Gastrocnemius medialis (tissue), 4 donors: ENCODE measurements at regions not wholly inside any gene's neighbourhood (a gene's known extent, or its start where the extent isn't known, plus 50 kb on each side); places are given as distances from the start of the nearest gene placed in this dataset.

Experiments
- ATAC-seq, 2 donors: fragments of 150-250 bp; one replicate each; pipeline ENCODE4 v1.9.1; 2016
- DNase-seq, 2 donors: peaks; one replicate each; pipeline ENCODE4 v3.0.0-alpha.2; 2019
- H3K27ac ChIP-seq, 4 donors: fragments of 200-600 bp; sonication (generic); 1 replicate in 1 of 4; 2 replicates in 3 of 4; pipeline ENCODE4 v1.5.1; 2016 to 2018; ENCODE audit warnings: mild to moderate bottlenecking in 2 of 4, moderate library complexity in 1 of 4
- H3K27me3 ChIP-seq, 3 donors: fragments of 200-600 bp; sonication (generic) in 2 of 3; 1 replicate in 1 of 3; 2 replicates in 2 of 3; pipeline versions ENCODE4 v1.5.1 to v1.6.0; 2016 to 2019; ENCODE audit warnings: mild to moderate bottlenecking in 1 of 3, moderate library complexity in 1 of 3
- H3K36me3 ChIP-seq, 2 donors: fragments of 200-600 bp; sonication (generic) in 1 of 2; one replicate each; pipeline ENCODE4 v1.5.1; 2017 to 2018
- H3K4me1 ChIP-seq, 2 donors: fragments of 200-600 bp; sonication (generic) in 1 of 2; one replicate each; pipeline ENCODE4 v1.5.1; 2016 to 2017; ENCODE audit warnings: mild to moderate bottlenecking in 2 of 2
- H3K4me3 ChIP-seq, 4 donors: fragments of 200-600 bp; sonication (generic) in 3 of 4; 1 replicate in 1 of 4; 2 replicates in 3 of 4; pipeline ENCODE4 v1.5.1; 2016 to 2019; ENCODE audit warnings: mild to moderate bottlenecking in 2 of 4
- H3K9me3 ChIP-seq, 3 donors: fragments of 200-600 bp; sonication (generic) in 2 of 3; 1 replicate in 1 of 3; 2 replicates in 2 of 3; pipeline ENCODE4 v1.5.1; 2016 to 2019
- CTCF ChIP-seq, 5 experiments: fragments of 450-650 bp in 3 of 5; fragments of 200-600 bp in 2 of 5; sonication (generic) in 2 of 5; IDR thresholded peaks in 4 of 5; conservative IDR thresholded peaks in 1 of 5; 1 replicate in 4 of 5; 2 replicates in 1 of 5; pipeline ENCODE4 v1.5.1; 2016 to 2019; ENCODE audit warnings: antibody characterized with exemption in 5 of 5, mild to moderate bottlenecking in 3 of 5, moderate library complexity in 3 of 5
- POLR2A ChIP-seq, 2 donors: fragments of 450-650 bp; IDR thresholded peaks; one replicate each; pipeline ENCODE4 v1.6.1; 2017; ENCODE audit warnings: antibody characterized with exemption in 2 of 2, mild to moderate bottlenecking in 2 of 2, moderate library complexity in 2 of 2
- in situ Hi-C, 4 donors: fragments of 200-750 bp; cut with MboI; loops; one replicate each; pipeline versions ENCODE4 v1.15.0 to v1.8.0; 2017; ENCODE audit warnings: low sequenced_read_pairs in 4 of 4
- intact Hi-C: fragments of 100-400 bp; cut with DNase I; formaldehyde crosslinking; loops from one replicate; pipeline ENCODE4 v1.15.1; 2023; ENCODE audit warnings: low total_unique reads

DNA sequence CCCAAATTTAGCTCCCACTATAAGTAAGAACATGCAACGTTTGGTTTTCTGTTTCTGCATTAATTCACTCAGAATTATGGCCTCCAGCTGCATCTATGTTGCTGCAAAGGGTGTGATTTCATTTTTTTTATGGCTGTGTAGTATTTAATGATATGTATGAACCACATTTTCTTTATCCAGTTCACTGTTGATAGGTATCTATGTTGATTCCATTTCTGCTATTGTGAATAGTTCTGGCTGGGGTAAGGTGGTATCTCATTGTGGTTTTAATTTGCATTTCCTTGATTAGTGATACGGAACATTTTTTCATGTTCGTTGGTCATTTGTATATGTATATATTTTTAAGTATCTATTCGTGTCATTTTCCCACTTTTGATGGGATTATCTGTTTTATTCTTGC is 674.3 kb downstream of the NUP35 start:
- in situ Hi-C loops (no loop called here), intact Hi-C loops (no loop called here)
- Histone ChIP-seq H3K27ac (no peak overlapping the region), H3K36me3 (no peaks in the 10 kb centered on the region), H3K9me3 (no peaks in the 10 kb centered on the region), H3K4me3 (no peak overlapping the region), H3K4me1 (no peaks in the 10 kb centered on the region), H3K27me3 (no peaks in the 10 kb centered on the region)
- no peak for DNase-seq
- TF ChIP-seq POLR2A (IDR thresholded peaks at IDR 0.05) (no peak), CTCF (IDR thresholded peaks at IDR 0.05 in 4 of 5, conservative IDR thresholded peaks at IDR 0.05 in 1 of 5) (no peak)
- ATAC-seq, result no peak

DNA sequence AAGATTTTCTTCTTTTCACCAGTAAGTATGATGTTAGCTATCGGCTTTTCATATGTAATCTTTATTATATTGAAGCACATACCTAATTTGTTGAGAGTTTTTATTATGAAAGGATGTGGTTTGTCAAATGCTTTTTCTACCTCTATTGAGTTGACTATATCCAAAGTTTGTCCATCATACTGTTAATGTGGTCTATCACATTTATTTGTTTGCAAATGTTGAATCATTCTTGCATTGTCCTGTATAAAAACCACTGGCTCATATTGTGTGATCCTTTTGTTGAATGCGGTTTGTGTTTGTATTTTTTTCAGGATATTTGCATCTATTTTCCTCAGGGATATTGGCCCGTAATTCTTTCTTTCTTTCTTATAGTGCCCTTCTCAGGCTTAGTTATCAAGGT is 675.5 kb downstream of the NUP35 start:
- Histone ChIP-seq H3K4me3 (no peak overlapping the region), H3K27ac (no peak overlapping the region), H3K27me3 (no peaks in the 10 kb centered on the region), H3K4me1 (no peaks in the 10 kb centered on the region), H3K36me3 (no peaks in the 10 kb centered on the region), H3K9me3 (no peaks in the 10 kb centered on the region)
- no peak for ATAC-seq
- in situ Hi-C loops, result no loop called here
- intact Hi-C loops, result no loop called here
- no peak for DNase-seq
- TF ChIP-seq POLR2A (IDR thresholded peaks at IDR 0.05), result no peak
- no peak for TF ChIP-seq CTCF (IDR thresholded peaks at IDR 0.05 in 4 of 5, conservative IDR thresholded peaks at IDR 0.05 in 1 of 5)

GRCh38 chr2:183803596-183803995 is 679.4 kb downstream of the NUP35 start:
- H3K27me3 ChIP-seq, result no peaks in the 10 kb centered on the region
- H3K9me3 ChIP-seq, result no peaks in the 10 kb centered on the region
- no peak for TF ChIP-seq CTCF (IDR thresholded peaks at IDR 0.05 in 4 of 5, conservative IDR thresholded peaks at IDR 0.05 in 1 of 5)
- no peak for TF ChIP-seq POLR2A (IDR thresholded peaks at IDR 0.05)
- in situ Hi-C loops (no loop called here), intact Hi-C loops (no loop called here)
- no peaks in the 10 kb centered on the region for H3K36me3 ChIP-seq
- no peak overlapping the region for H3K27ac ChIP-seq
- H3K4me1 ChIP-seq, result no peaks in the 10 kb centered on the region
- DNase-seq (no peak), ATAC-seq (no peak)
- H3K4me3 ChIP-seq, result no peak overlapping the region

GRCh38 chr2:183807870-183808269 is 683.6 kb downstream of the NUP35 start:
- Histone ChIP-seq H3K4me3 (no peak overlapping the region), H3K9me3 (no peaks in the 10 kb centered on the region), H3K36me3 (no peaks in the 10 kb centered on the region), H3K4me1 (no peaks in the 10 kb centered on the region), H3K27me3 (no peaks in the 10 kb centered on the region), H3K27ac (no peak overlapping the region)
- TF ChIP-seq CTCF (IDR thresholded peaks at IDR 0.05 in 4 of 5, conservative IDR thresholded peaks at IDR 0.05 in 1 of 5), result no peak
- no peak for TF ChIP-seq POLR2A (IDR thresholded peaks at IDR 0.05)
- in situ Hi-C loops, result no loop called here
- intact Hi-C loops, result no loop called here
- DNase-seq (no peak), ATAC-seq (no peak)

- no peak for DNase-seq
- Histone ChIP-seq H3K27me3 (no peaks in the 10 kb centered on the region), H3K4me1 (no peaks in the 10 kb centered on the region), H3K9me3 (no peaks in the 10 kb centered on the region), H3K4me3 (no peak overlapping the region), H3K27ac (no peak overlapping the region), H3K36me3 (no peaks in the 10 kb centered on the region)
- intact Hi-C loops (no loop called here), in situ Hi-C loops (no loop called here)
- ATAC-seq, result no peak
- TF ChIP-seq POLR2A (IDR thresholded peaks at IDR 0.05) (no peak), CTCF (IDR thresholded peaks at IDR 0.05 in 4 of 5, conservative IDR thresholded peaks at IDR 0.05 in 1 of 5) (no peak)
These were observed 685.2 kb downstream of the NUP35 start for GRCh38 chr2:183809404-183809803.
